ENCODE measurements at regions not wholly inside any gene's neighbourhood (a gene's known extent, or its start where the extent isn't known, plus 50 kb on each side); places are given as distances from the start of the nearest gene placed in this dataset.

- TF ChIP-seq CTCF (optimal IDR thresholded peaks at IDR 0.05 in 1 of 3, IDR thresholded peaks at IDR 0.05 in 1 of 3, conservative IDR thresholded peaks at IDR 0.05 in 1 of 3; ENCODE audit: extremely low read depth in 1 of 3, insufficient read depth in 2 of 3, low read length in 3 of 3) (no peak), EZH2 (IDR thresholded peaks at IDR 0.05; ENCODE audit: low read length) (no peak)
Measured at GRCh38 chrX:39470588-39471407, 627.0 kb downstream of the BCOR start.

Data from keratinocyte (primary cell).